T-helper 9 cell (primary cell): ENCODE measurements at regions not wholly inside any gene's neighbourhood (a gene's known extent, or its start where the extent isn't known, plus 50 kb on each side); places are given as distances from the start of the nearest gene placed in this dataset.

Experiments
- DNase-seq: peaks from one replicate; pipeline ENCODE4 v3.0.0-alpha.2; 2020

- DNase-seq = peak; percentile 44
Measured at GRCh38 chr14:76924371-76925096, 98.3 kb downstream of the LRRC74A start.

DNA sequence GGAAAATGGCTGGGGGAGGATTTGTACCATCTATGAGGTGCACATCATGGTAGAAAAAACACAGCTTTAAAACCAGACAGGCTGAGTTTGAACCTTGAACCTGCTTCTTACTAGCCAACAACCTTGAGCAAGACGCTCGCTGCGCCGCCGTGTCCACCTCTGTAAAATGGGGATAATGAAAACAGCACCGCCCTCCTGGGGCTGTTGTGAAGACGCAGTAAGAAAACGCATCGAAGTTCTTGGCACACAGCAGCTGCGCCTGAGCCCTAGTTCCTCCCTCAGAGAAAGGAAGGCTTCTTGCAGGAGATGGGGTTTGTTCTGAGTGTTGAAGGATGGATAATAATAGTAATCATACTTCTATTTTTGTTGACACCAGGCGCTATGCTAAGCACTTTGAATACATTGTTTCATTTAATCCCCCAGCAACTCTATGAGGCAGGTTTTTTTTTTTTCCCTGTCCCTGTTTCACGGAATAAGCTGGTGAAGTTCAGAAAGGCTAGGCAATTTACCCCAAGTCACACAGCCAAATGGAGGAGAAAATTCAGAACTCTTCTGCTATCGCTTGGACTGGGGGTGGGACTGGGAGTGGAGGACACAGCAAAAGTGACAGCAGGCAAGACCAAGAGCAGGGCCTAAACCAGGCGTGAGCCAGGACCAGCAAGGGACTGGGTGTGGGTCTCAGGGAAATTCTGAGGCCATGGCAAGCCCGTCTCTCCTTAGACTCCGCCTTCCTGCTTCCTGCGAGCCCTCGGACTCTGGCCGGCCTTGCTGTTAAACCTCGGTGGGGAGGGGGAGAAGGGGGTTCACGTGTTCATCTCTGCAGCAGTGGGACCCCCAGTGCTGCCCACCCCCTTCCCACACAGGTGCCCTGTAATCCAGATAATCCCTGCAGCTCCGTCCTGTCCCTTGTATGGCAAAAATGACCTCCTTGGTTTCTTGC lies 97.5 kb downstream of the LRRC74A start:
- no peak for DNase-seq

DNA sequence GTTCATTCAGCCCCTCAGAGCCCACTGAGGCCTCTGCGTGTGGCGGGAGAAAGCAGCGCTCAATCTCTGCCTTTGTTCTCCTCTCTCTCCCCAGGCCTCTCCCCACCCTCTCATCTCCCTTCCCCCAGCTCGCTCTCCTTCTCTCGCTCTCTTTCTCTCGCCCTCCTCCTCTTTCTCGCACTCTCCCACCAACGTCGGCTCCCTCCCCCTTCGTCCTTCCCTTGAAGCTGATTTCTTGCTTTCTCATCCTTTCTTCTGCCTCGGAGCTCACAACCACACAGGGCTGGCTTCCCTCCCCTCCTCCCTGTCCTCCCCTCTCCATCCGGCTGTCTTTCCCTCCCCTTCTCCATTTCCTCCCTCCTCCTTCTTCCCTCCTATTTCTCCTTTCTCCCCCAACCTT lies 96.4 kb downstream of the LRRC74A start:
- DNase-seq = no peak

- DNase-seq = no peak
Measured at GRCh38 chr14:76922092-76922491, 95.9 kb downstream of the LRRC74A start.

DNA sequence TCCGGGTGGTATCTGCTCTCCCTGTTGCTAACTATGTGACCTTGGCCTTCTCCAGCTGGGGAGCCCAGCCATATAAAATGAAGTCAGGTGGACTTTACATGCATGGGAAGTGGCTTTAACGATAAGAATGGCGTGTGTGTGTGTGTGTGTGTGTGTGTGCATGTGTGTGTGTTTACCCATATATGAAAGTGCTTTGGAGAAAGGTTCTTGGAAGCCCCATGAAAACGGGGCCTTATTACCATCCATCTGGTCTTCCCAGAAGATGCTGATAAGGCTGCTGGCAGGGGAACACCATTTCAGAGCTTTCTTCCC lies 94.8 kb downstream of the LRRC74A start:
- no peak for DNase-seq

DNA sequence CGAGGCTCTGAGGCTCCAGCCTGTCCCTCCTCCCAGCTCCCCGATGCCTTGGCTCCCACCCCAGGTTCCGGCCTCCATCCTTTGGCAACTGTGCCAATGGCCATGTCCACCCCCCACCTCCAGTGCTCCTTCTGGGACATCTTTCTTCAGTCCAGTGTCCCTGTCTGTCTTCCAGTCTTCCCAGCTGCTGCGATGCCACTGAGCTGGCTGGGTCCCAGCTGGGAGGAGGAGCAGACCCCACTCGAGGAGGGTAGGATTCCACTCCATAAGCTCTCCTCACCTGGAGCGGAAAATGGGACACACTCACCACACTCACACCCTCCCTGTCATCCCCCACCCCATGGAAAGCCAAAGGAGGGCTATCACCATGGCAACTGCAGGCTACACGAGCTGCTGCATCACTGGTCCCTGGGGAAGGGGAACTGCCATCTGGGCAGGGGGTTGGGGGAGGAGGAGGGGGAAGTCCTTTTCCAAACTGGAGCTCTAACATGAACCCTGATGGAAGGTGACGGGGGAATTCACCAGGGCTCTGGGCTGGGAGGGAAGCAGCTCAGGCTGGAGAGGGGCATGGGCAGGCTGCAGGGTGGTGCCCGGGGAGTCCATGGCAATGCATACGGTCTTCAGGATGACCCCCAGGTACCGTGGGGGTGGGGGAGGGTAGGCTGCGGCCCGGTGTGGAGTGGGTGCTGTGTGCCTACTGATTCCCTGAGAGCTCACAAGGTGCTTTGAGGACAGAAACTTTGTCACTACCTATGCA lies 94.3 kb downstream of the LRRC74A start:
- no peak for DNase-seq

- DNase-seq = no peak
Measured at GRCh38 chr14:76919431-76920330, 93.5 kb downstream of the LRRC74A start.
